ENCODE measurements at regions not wholly inside any gene's neighbourhood (a gene's known extent, or its start where the extent isn't known, plus 50 kb on each side); places are given as distances from the start of the nearest gene placed in this dataset.
"Not testable (repeated sequence)": the region's sequence is repeated elsewhere in the genome, so short reads cannot be mapped to it uniquely, and the experiment has no call there.

DNA sequence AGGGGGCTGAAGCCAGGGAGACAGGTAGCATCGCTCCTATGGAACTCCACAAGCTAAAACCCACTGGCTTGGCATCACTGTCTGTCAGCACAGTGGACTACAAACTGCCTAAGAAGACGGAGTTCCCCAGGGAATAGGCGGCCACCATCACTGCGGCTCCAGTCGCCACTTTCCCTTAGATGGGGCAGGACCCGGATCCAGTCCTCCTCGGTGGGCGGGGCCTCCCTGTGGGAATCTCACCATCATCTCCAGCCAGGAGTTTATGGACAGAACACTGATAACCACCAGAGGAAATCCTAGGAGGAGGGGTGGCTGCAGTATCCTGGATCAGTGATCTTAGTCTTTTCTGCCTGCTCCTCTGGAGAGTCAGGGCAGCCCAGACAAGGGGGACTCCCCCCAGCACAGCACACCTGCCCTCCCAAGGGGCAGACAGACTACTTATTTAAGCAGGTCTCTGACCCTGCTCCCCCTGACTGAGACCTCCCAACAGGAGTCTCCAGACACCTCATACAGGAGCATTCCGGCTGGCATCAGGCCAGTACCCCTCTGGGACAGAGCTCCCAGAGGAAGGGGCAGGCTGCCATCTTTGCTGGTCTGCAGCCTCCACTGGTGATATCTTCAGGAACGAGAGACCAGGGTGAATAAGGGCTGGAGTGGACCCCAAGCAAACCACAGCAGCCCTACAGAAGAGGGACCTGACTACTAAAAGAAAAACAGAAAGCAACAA is 435.6 kb upstream of the RASGRP1 start:
- in situ Hi-C loops (cut with HindIII; ENCODE audit: low pct_unique_long_range_greater_than_20kb, low sequenced_read_pairs) = no loop called here
- DNase-seq (ENCODE audit: low read depth) = no peak

DNA sequence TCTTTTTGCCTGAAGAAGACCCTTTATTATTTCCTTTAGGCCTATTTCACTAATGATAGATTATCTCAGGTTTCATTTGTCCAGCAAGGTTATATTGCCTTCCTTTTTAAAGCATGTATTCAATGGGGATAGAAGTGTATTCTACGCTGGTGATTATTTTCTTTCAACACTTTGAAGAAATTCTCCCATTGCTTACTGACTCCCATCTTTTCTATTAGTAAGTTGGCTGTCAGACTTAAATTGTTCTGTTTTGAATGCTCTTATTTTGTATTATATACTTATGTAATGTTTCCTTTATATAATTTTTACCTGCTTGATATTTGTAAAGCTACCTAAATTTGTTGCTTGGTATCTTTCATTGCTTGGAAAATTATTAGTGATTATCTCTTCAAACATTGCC is 445.1 kb upstream of the RASGRP1 start:
- no peak for DNase-seq (ENCODE audit: low read depth)
- in situ Hi-C loops (cut with HindIII; ENCODE audit: low pct_unique_long_range_greater_than_20kb, low sequenced_read_pairs) = no loop called here

DNA sequence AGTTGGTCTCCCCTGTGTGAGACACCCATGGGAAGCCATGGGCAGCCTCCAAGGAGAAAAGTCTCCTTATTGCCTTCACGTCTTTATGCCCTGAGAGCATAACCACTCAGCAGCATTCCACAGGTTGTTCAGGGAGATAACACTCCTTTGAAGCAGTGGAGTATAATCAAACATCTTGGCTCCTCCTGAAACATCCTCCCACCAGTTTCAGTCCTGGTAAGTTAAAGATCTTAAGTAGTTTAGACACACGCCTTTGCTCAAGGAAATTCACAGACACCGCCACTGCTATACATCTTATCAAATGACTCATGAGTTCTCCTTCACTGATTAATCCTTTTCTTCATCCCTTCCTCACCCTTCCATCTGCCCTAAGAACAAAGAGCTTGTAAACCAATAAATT is 446.5 kb upstream of the RASGRP1 start:
- DNase-seq (ENCODE audit: low read depth) = peak; percentile 33
- in situ Hi-C loops (cut with HindIII; ENCODE audit: low pct_unique_long_range_greater_than_20kb, low sequenced_read_pairs) = not testable (repeated sequence)

GRCh38 chr15:39013262-39013661 is 448.6 kb upstream of the RASGRP1 start:
- no peak for DNase-seq (ENCODE audit: low read depth)
- in situ Hi-C loops (cut with HindIII; ENCODE audit: low pct_unique_long_range_greater_than_20kb, low sequenced_read_pairs) = no loop called here

- in situ Hi-C loops (cut with HindIII; ENCODE audit: low pct_unique_long_range_greater_than_20kb, low sequenced_read_pairs) = no loop called here
- no peak for DNase-seq (ENCODE audit: low read depth)
Measured at GRCh38 chr15:39014682-39015081, 450.1 kb upstream of the RASGRP1 start.

DNA sequence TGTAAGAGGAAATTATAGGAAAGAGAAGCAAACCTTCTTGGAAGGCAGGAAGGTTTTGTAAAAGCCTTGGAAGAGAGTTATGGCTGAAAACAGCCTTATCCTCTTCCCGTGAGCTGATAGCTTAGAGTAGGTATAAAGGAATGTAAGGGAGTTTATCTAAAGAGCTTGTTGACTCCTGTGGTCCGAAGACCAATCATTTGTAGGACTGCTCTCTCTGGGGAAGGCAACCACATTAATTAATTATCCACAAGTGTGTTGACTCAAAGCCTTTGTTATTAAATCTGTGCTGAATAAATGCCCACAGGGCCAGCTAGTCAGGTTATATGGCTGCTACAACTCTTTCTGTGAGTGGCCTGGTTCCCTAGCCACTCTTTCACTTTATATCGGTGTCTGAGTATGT is 452.1 kb upstream of the RASGRP1 start:
- peak; percentile 53 for DNase-seq (ENCODE audit: low read depth)
- in situ Hi-C loops (cut with HindIII; ENCODE audit: low pct_unique_long_range_greater_than_20kb, low sequenced_read_pairs) = no loop called here

- no peak for DNase-seq (ENCODE audit: low read depth)
- in situ Hi-C loops (cut with HindIII; ENCODE audit: low pct_unique_long_range_greater_than_20kb, low sequenced_read_pairs) = no loop called here
Measured at GRCh38 chr15:39018966-39019365, 454.4 kb upstream of the RASGRP1 start.

GRCh38 chr15:39021341-39021740 is 456.7 kb upstream of the RASGRP1 start:
- no peak for DNase-seq (ENCODE audit: low read depth)
- in situ Hi-C loops (cut with HindIII; ENCODE audit: low pct_unique_long_range_greater_than_20kb, low sequenced_read_pairs) = no loop called here

DNA sequence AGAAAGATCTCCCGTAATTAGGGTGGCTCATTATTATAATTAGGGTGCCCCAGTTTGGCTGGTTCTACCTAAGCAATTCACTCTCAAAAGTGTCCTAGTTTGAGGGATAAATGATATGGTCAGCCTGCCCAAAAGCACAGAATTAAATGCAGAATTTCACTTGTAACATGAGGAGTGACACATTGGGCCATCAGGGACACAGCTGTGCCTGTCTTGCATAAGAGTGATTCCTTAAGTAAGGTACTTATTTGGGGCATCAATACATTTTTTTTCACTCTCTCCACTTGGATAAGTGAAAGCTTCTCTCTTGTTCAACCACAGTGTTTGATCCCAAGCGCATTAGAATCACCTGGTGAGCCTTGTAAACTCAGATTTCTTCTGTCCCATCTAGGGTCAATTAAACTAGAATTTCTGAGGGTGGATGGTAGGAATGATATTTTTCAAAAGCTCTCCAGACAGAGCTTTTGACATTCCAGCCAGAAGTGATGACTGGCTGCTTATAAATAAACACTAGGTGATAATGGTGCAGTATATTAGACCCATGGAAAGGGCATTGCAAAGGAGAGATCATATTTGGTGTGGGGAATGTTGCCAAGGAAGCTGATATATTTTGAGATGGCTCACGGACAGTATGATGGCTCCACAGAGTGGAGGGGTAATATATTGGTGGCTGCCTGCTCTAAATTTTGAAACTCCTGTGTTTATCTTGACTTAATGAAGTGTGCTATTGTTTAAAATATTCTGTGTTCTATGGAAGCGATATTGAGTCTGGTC is 458.1 kb upstream of the RASGRP1 start:
- DNase-seq (ENCODE audit: low read depth) = no peak
- in situ Hi-C loops (cut with HindIII; ENCODE audit: low pct_unique_long_range_greater_than_20kb, low sequenced_read_pairs) = no loop called here

- in situ Hi-C loops (cut with HindIII; ENCODE audit: low pct_unique_long_range_greater_than_20kb, low sequenced_read_pairs) = no loop called here
- no peak for DNase-seq (ENCODE audit: low read depth)
Measured at GRCh38 chr15:39025321-39025720, 460.7 kb upstream of the RASGRP1 start.

GRCh38 chr15:39025881-39026280 is 461.3 kb upstream of the RASGRP1 start:
- DNase-seq (ENCODE audit: low read depth) = no peak
- in situ Hi-C loops (cut with HindIII; ENCODE audit: low pct_unique_long_range_greater_than_20kb, low sequenced_read_pairs) = no loop called here

DNA sequence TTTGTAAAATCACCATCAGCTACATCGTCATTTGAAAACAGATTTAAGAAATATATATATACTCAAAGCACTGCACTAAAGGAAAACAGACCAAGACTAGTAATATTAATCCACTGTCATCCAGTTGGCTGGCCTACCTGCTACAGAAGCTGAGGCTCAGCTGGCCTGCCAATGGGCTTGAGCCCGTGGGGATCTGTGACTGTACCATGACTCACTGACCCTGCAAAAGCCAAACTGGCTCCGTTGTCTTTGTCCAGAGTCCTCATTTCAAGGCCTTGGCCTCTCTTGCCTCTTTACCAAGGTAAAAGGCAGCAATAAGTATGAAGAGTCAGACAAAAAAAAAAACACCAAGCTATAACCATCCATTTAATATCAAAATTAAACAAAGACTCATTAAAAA is 463.5 kb upstream of the RASGRP1 start:
- in situ Hi-C loops (cut with HindIII; ENCODE audit: low pct_unique_long_range_greater_than_20kb, low sequenced_read_pairs) = no loop called here
- no peak for DNase-seq (ENCODE audit: low read depth)

- no peak for DNase-seq (ENCODE audit: low read depth)
- in situ Hi-C loops (cut with HindIII; ENCODE audit: low pct_unique_long_range_greater_than_20kb, low sequenced_read_pairs) = no loop called here
Measured at GRCh38 chr15:39029741-39030140, 465.1 kb upstream of the RASGRP1 start.

- in situ Hi-C loops (cut with HindIII; ENCODE audit: low pct_unique_long_range_greater_than_20kb, low sequenced_read_pairs) = no loop called here
Measured at GRCh38 chr15:39030291-39031070, 465.9 kb upstream of the RASGRP1 start.

DNA sequence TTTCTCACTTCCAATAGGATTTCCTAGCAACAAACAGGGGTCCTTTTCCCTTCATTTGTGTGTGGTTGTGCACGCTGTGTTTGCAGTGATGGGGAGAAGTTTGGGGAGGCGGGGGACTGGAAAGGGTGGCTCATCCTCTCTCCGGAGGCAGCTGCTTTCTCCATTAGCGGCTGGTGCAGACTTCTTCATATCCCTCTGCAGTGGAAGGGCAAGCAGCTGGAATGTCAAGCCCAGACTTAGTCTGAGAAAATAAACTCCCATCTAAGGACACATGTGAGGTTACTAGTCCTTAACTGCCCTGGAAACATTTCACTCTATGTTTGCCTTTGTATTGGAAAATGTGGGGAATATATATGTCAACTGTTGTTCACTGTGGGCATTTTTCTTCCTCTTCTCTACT is 467.0 kb upstream of the RASGRP1 start:
- no peak for DNase-seq (ENCODE audit: low read depth)
- in situ Hi-C loops (cut with HindIII; ENCODE audit: low pct_unique_long_range_greater_than_20kb, low sequenced_read_pairs) = no loop called here

More at GRCh38 chr15:39030291-39031070, 465.9 kb upstream of the RASGRP1 start:
- no peak for DNase-seq (ENCODE audit: low read depth)

DNA sequence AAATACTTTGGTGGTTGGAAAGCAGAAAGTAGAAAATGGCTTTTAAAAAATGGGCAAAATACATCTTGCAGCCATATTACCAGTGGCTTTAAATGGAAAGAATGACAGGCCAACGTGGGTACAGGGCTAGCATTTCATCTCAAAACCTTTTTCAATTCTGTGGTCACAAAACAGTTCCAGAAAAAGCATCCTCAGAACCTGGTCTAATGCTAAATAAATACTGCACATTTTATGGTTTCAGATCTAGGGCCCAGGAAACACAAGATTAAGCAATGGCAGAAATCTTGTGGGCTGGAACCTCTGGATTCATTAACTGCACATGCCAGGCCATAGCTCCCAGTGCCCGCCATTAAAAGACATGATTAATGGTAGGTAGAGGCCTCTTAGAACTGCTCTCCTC is 470.2 kb upstream of the RASGRP1 start:
- DNase-seq (ENCODE audit: low read depth) = no peak
- in situ Hi-C loops (cut with HindIII; ENCODE audit: low pct_unique_long_range_greater_than_20kb, low sequenced_read_pairs) = no loop called here

DNA sequence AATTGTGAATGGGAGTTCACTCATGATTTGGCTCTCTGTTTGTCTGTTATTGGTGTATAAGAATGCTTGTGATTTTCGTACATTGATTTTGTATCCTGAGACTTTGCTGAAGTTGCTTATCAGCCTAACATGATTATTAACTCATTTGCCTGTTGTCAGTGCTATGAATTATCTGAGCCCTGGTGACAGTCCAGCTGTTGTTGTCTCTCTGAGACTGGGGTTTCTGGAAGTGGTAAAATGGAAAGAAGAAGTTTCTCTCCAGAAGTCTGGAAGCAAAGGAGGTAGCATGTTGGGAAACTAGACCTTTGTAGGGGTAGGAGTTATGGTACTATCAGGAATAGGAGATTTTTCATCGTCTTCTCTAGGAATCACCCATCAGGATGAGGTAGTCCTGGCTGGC is 473.0 kb upstream of the RASGRP1 start:
- DNase-seq (ENCODE audit: low read depth); in situ Hi-C loops (cut with HindIII; ENCODE audit: low pct_unique_long_range_greater_than_20kb, low sequenced_read_pairs): not testable (repeated sequence)

- no peak for DNase-seq (ENCODE audit: low read depth)
- in situ Hi-C loops (cut with HindIII; ENCODE audit: low pct_unique_long_range_greater_than_20kb, low sequenced_read_pairs) = no loop called here
Measured at GRCh38 chr15:39040861-39041260, 476.2 kb upstream of the RASGRP1 start.

- in situ Hi-C loops (cut with HindIII; ENCODE audit: low pct_unique_long_range_greater_than_20kb, low sequenced_read_pairs) = no loop called here
- DNase-seq (ENCODE audit: low read depth) = no peak
Measured at GRCh38 chr15:39041979-39042495, 477.4 kb upstream of the RASGRP1 start.
